RKO (cell line): ENCODE measurements at regions not wholly inside any gene's neighbourhood (a gene's known extent, or its start where the extent isn't known, plus 50 kb on each side); places are given as distances from the start of the nearest gene placed in this dataset.

Experiments
- DNase-seq: peaks from one replicate; pipeline ENCODE4 v3.0.0-alpha.2; 2016; ENCODE audit warnings: low spot score

- DNase-seq: no peak
Measured at GRCh38 chr5:120413686-120414085, 50.4 kb upstream of the PRR16 start.
